Transverse colon (tissue), 4 donors: ENCODE measurements at regions not wholly inside any gene's neighbourhood (a gene's known extent, or its start where the extent isn't known, plus 50 kb on each side); places are given as distances from the start of the nearest gene placed in this dataset.

ENCODE experiments used
- DNase-seq: peaks from one replicate; pipeline ENCODE4 v3.0.0-alpha.2; 2019
- H3K27ac ChIP-seq, 4 donors: fragments of 200-600 bp; sonication (generic); 2 replicates each; pipeline ENCODE4 v1.5.1; 2016 to 2018; ENCODE audit warnings: inconsistent platforms in 4 of 4
- H3K27me3 ChIP-seq: fragments of 200-600 bp; sonication (generic); 2 replicates; pipeline ENCODE4 v1.5.1; 2017; ENCODE audit warnings: inconsistent platforms
- H3K36me3 ChIP-seq, 4 donors: fragments of 200-600 bp; sonication (generic); 2 replicates each; pipeline ENCODE4 v1.5.1; 2017 to 2019; ENCODE audit warnings: inconsistent platforms in 4 of 4
- H3K4me1 ChIP-seq, 4 donors: fragments of 200-600 bp; sonication (generic); 2 replicates each; pipeline ENCODE4 v1.5.1; 2017 to 2020; ENCODE audit warnings: inconsistent platforms in 4 of 4
- H3K4me3 ChIP-seq, 4 donors: fragments of 200-600 bp; sonication (generic); 1 replicate in 1 of 4; 2 replicates in 3 of 4; pipeline versions ENCODE4 v1.5.1 to v1.6.1; 2017 to 2019; ENCODE audit warnings: inconsistent platforms in 4 of 4
- H3K9me3 ChIP-seq, 2 donors: fragments of 200-600 bp; sonication (generic); 2 replicates each; pipeline ENCODE4 v1.5.1; 2017 to 2019; ENCODE audit warnings: inconsistent platforms in 2 of 2
- CTCF ChIP-seq, 5 experiments: fragments of 200-600 bp in 3 of 5; fragments of 450-650 bp in 2 of 5; sonication (generic) in 3 of 5; IDR thresholded peaks; 1 replicate in 2 of 5; 2 replicates in 3 of 5; pipeline ENCODE4 v1.5.1; 2016 to 2017; ENCODE audit warnings: antibody characterized with exemption in 5 of 5, inconsistent platforms in 3 of 5, mild to moderate bottlenecking in 2 of 5, moderate library complexity in 1 of 5
- EP300 ChIP-seq: sonication (generic); formaldehyde crosslinking; IDR thresholded peaks from one replicate; pipeline ENCODE4 v1.6.1; 2017; ENCODE audit warnings: antibody characterized with exemption, low read depth
- POLR2A ChIP-seq: fragments of 450-650 bp; IDR thresholded peaks from one replicate; pipeline ENCODE4 v1.6.1; 2016; ENCODE audit warnings: antibody characterized with exemption, mild to moderate bottlenecking, moderate library complexity
- POLR2AphosphoS5 ChIP-seq, 3 donors: sonication (generic); formaldehyde crosslinking; IDR thresholded peaks; one replicate each; pipeline ENCODE4 v1.6.1; 2016; ENCODE audit warnings: antibody characterized with exemption in 3 of 3
- WGBS, 2 donors: methylation state at CpG; one replicate each; pipeline ENCODE4 v1.1.5; 2018; ENCODE audit warnings: low coverage in 1 of 2; 5-methylcytosine and 5-hydroxymethylcytosine counted together
- in situ Hi-C, 4 donors: fragments of 200-750 bp; cut with MboI; loops; one replicate each; pipeline versions ENCODE4 v1.15.0 to v1.15.1; 2017; ENCODE audit warnings: low sequenced_read_pairs in 3 of 4, low pct_ligation_motif_present in 1 of 4, low pct_unique_long_range_greater_than_20kb in 1 of 4
- intact Hi-C: fragments of 100-400 bp; cut with DNase I; formaldehyde crosslinking; loops from one replicate; pipeline ENCODE4 v1.15.1; 2023; ENCODE audit warnings: low total_unique reads

GRCh38 chr2:226467633-226468032 is 332.0 kb downstream of the IRS1 start:
- intact Hi-C loops (no loop called here), in situ Hi-C loops (no loop called here)
- Histone ChIP-seq H3K36me3 (no peaks in the 10 kb centered on the region), H3K27ac (no peak overlapping the region), H3K4me3 (no peak overlapping the region), H3K9me3 (no peaks in the 10 kb centered on the region), H3K4me1 (no peaks in the 10 kb centered on the region), H3K27me3 (no peaks in the 10 kb centered on the region)
- WGBS, 2 donors: 74 to 93% methylated on average over 2 of the region's 2 CpGs
- no peak for DNase-seq
- TF ChIP-seq CTCF (IDR thresholded peaks at IDR 0.05) (no peak), POLR2AphosphoS5 (IDR thresholded peaks at IDR 0.05) (no peak), POLR2A (no peak), EP300 (no peak)

DNA sequence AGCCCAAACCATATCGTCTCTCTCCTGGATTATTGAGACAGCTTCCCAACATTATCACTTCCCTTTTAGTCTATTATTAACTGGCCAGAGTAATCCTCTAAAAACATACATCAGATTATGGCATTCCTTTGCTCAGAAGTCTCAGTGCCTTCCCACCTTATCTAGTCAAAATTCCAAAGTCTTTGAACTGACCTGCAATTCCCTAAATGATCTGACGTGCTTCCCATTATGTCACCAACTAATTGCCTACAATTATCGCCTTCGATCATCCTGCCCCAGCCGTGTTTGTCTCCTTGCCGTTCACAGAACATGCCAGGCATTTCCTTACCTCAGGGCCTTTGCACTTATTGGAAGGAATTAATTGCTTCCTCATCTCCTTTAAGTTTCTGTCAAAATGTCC is 332.4 kb downstream of the IRS1 start:
- Histone ChIP-seq H3K36me3 (no peaks in the 10 kb centered on the region), H3K4me1 (no peaks in the 10 kb centered on the region), H3K27me3 (no peaks in the 10 kb centered on the region), H3K4me3 (no peak overlapping the region), H3K27ac (no peak overlapping the region), H3K9me3 (no peaks in the 10 kb centered on the region)
- intact Hi-C loops: no loop called here
- 83 to 87% methylated on average over 5 to 6 of the region's 6 CpGs for WGBS, 2 donors
- no peak for TF ChIP-seq POLR2A
- no peak for TF ChIP-seq CTCF (IDR thresholded peaks at IDR 0.05)
- no peak for TF ChIP-seq EP300
- TF ChIP-seq POLR2AphosphoS5 (IDR thresholded peaks at IDR 0.05): no peak
- DNase-seq: no peak
- in situ Hi-C loops: no loop called here

- intact Hi-C loops: no loop called here
Measured at GRCh38 chr2:226466589-226466988, 333.0 kb downstream of the IRS1 start.

GRCh38 chr2:226466124-226466523 is 333.5 kb downstream of the IRS1 start:
- Histone ChIP-seq H3K27me3 (no peaks in the 10 kb centered on the region), H3K4me1 (no peaks in the 10 kb centered on the region), H3K36me3 (no peaks in the 10 kb centered on the region), H3K9me3 (no peaks in the 10 kb centered on the region), H3K4me3 (no peak overlapping the region), H3K27ac (no peak overlapping the region)
- TF ChIP-seq EP300 (no peak), POLR2A (no peak), CTCF (IDR thresholded peaks at IDR 0.05) (no peak), POLR2AphosphoS5 (IDR thresholded peaks at IDR 0.05) (no peak)
- in situ Hi-C loops (no loop called here), intact Hi-C loops (no loop called here)
- no peak for DNase-seq
- WGBS, 2 donors: 59 to 60% methylated on average over 1 of the region's 1 CpG

More at GRCh38 chr2:226466589-226466988, 333.0 kb downstream of the IRS1 start:
- Histone ChIP-seq H3K27ac (no peak overlapping the region), H3K4me3 (no peak overlapping the region), H3K27me3 (no peaks in the 10 kb centered on the region), H3K9me3 (no peaks in the 10 kb centered on the region), H3K4me1 (no peaks in the 10 kb centered on the region), H3K36me3 (no peaks in the 10 kb centered on the region)
- DNase-seq: no peak
- in situ Hi-C loops: no loop called here
- WGBS, 2 donors: 90 to 91% methylated on average over 2 of the region's 2 CpGs
- no peak for TF ChIP-seq POLR2A

DNA sequence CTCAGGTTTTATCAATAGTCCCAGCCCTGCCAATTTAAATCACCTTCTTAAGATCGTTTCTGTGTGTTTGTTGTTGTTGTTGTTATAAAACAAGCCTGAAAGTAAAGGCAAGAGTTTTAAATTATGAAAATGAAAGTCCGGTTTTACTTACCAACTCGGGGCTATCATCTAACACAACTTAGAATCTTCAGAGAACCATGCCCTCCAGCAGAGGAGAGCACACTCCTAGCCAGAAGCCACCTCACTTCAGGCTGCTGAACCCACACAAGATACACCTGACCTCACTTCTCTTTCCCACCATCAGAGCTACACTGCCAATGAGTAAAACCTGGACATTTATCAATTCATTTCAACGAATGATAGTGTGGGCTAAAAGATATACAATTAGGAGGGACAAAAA is 335.2 kb downstream of the IRS1 start:
- intact Hi-C loops: no loop called here
- in situ Hi-C loops: no loop called here
- no peaks in the 10 kb centered on the region for H3K4me1 ChIP-seq
- H3K36me3 ChIP-seq: no peaks in the 10 kb centered on the region
- no peak for DNase-seq
- H3K9me3 ChIP-seq: no peaks in the 10 kb centered on the region
- no peak overlapping the region for H3K27ac ChIP-seq
- no peak overlapping the region for H3K4me3 ChIP-seq
- no peaks in the 10 kb centered on the region for H3K27me3 ChIP-seq
- WGBS, 2 donors: 51 to 70% methylated on average over 2 to 4 of the region's 4 CpGs
- no peak for TF ChIP-seq POLR2AphosphoS5 (IDR thresholded peaks at IDR 0.05)
- TF ChIP-seq EP300: no peak
- no peak for TF ChIP-seq POLR2A
